SK-N-SH (cell line): ENCODE measurements at regions not wholly inside any gene's neighbourhood (a gene's known extent, or its start where the extent isn't known, plus 50 kb on each side); places are given as distances from the start of the nearest gene placed in this dataset.

Experiments used
- CTCF ChIA-PET: fragments of 300-600, 350-600 bp; formaldehyde crosslinking; extraction: SDS; loops from one replicate; lab custom pipeline; 2021; lab: Yijun Ruan, JAX
- POLR2A ChIA-PET: fragments of 350-600 bp; sonication (Branson Sonifier 250); formaldehyde crosslinking; extraction: SDS; loops from one replicate; lab custom pipeline; 2020; ENCODE audit warnings: antibody characterized with exemption, inconsistent platforms; lab: Yijun Ruan, JAX
- DNase-seq: peaks from one replicate; pipeline ENCODE4 v3.0.0; 2012
- H2AFZ ChIP-seq: fragments of 200-600 bp; sonication (generic); 2 replicates; pipeline ENCODE4 v1.8.1; 2016; ENCODE audit warnings: antibody characterized with exemption, mild to moderate bottlenecking, low read depth
- H3F3A ChIP-seq: fragments of 200-600 bp; sonication (generic); replicated peaks from 2 replicates; pipeline ENCODE3; 2016; ENCODE audit warnings: antibody characterized with exemption, mild to moderate bottlenecking; ENCODE audit not compliant: insufficient read depth
- H3K27ac ChIP-seq, 2 experiments: fragments of 200-500 bp in 1 of 2; fragments of 200-600 bp in 1 of 2; sonication (Bioruptor generic) in 1 of 2; sonication (generic), shearing (Covaris generic) in 1 of 2; 2 replicates each; pipeline versions ENCODE4 v1.5.1 to v1.6.1; 2014 to 2016; ENCODE audit warnings: low read depth in 2 of 2, inconsistent platforms in 1 of 2, low read length in 1 of 2, mild to moderate bottlenecking in 1 of 2, mixed read lengths in 1 of 2
- H3K27me3 ChIP-seq: fragments of 200-600 bp; sonication (generic), shearing (Covaris generic); 2 replicates; pipeline ENCODE4 v1.6.1; 2016; ENCODE audit warnings: mixed run types; ENCODE audit not compliant: insufficient read depth
- H3K36me3 ChIP-seq, 2 experiments: fragments of 200-500 bp in 1 of 2; fragments of 200-600 bp in 1 of 2; sonication (Bioruptor generic) in 1 of 2; sonication (generic) in 1 of 2; replicated peaks in 1 of 2; 2 replicates each; pipeline versions ENCODE3 to v1.5.1; 2014 to 2016; ENCODE audit warnings: low read length in 1 of 2, mild to moderate bottlenecking in 1 of 2; ENCODE audit not compliant: insufficient read depth in 2 of 2, control insufficient read depth in 1 of 2
- H3K4me1 ChIP-seq, 2 experiments: fragments of 200-500 bp in 1 of 2; fragments of 200-600 bp in 1 of 2; sonication (Bioruptor generic) in 1 of 2; sonication (generic), shearing (Covaris generic) in 1 of 2; 2 replicates each; pipeline versions ENCODE4 v1.5.1 to v1.6.1; 2014 to 2016; ENCODE audit warnings: low read depth in 1 of 2, low read length in 1 of 2, mixed run types in 1 of 2; ENCODE audit not compliant: insufficient read depth in 2 of 2, control insufficient read depth in 1 of 2
- H3K4me2 ChIP-seq: fragments of 200-600 bp; sonication (generic), shearing (Covaris generic); 2 replicates; pipeline ENCODE4 v1.6.1; 2017; ENCODE audit warnings: mixed run types
- H3K4me3 ChIP-seq, 2 experiments: fragments of 200-500 bp in 1 of 2; fragments of 200-600 bp in 1 of 2; sonication (Bioruptor generic) in 1 of 2; sonication (generic), shearing (Covaris generic) in 1 of 2; 2 replicates each; pipeline versions ENCODE4 v1.5.1 to v1.8.1; 2014 to 2016; ENCODE audit warnings: low read depth in 2 of 2, inconsistent platforms in 1 of 2, low read length in 1 of 2, mild to moderate bottlenecking in 1 of 2, mixed read lengths in 1 of 2, moderate library complexity in 1 of 2
- H3K79me2 ChIP-seq: fragments of 200-600 bp; sonication (generic); 2 replicates; pipeline ENCODE4 v1.8.1; 2017; ENCODE audit warnings: mild to moderate bottlenecking; ENCODE audit not compliant: insufficient read depth
- H3K9ac ChIP-seq: fragments of 200-600 bp; sonication (generic); 2 replicates; pipeline ENCODE4 v1.6.1; 2017; ENCODE audit warnings: mixed run types
- H3K9me2 ChIP-seq: fragments of 200-600 bp; sonication (generic); 2 replicates; pipeline ENCODE4 v1.6.1; 2017; ENCODE audit warnings: mixed run types
- H3K9me3 ChIP-seq: fragments of 200-600 bp; sonication (generic); 2 replicates; pipeline ENCODE4 v1.6.1; 2017; ENCODE audit warnings: mixed run types, mild to moderate bottlenecking, moderate library complexity
- H4K20me1 ChIP-seq: fragments of 200-600 bp; sonication (generic); 2 replicates; pipeline ENCODE4 v1.6.1; 2017; ENCODE audit warnings: mild to moderate bottlenecking, mixed run types; ENCODE audit not compliant: insufficient read depth
- CHD2 ChIP-seq: fragments of 150-350 bp; IDR thresholded peaks from 2 replicates; pipeline ENCODE4 v1.6.1; 2018; ENCODE audit warnings: low read length; ENCODE audit not compliant: partially characterized antibody
- EZH2phosphoT487 ChIP-seq: fragments of 200-600 bp; sonication (generic); IDR thresholded peaks from 2 replicates; pipeline ENCODE4 v1.6.1; 2017; ENCODE audit warnings: low read depth, mixed run types, mild to moderate bottlenecking, antibody characterized with exemption, moderate library complexity, borderline replicate concordance
- FOXM1 ChIP-seq: IDR thresholded peaks from 2 replicates; pipeline ENCODE4 v1.4.0; 2012; ENCODE audit warnings: low read depth, mild to moderate bottlenecking
- GABPA ChIP-seq: IDR thresholded peaks from 2 replicates; pipeline ENCODE4 v1.4.0; 2012; ENCODE audit warnings: low read depth, mild to moderate bottlenecking
- GATA2 ChIP-seq: sonication (generic); formaldehyde crosslinking; IDR thresholded peaks from 2 replicates; pipeline ENCODE4 v1.5.0; 2020; ENCODE audit warnings: mild to moderate bottlenecking, missing genetic modification reagents
- IRF3 ChIP-seq: fragments of 150-350 bp; IDR thresholded peaks from 2 replicates; pipeline ENCODE4 v1.6.1; 2016; ENCODE audit warnings: mild to moderate bottlenecking, low read depth, low read length
- NFIC ChIP-seq: IDR thresholded peaks from 2 replicates; pipeline ENCODE4 v1.4.0; 2012; ENCODE audit warnings: borderline replicate concordance
- NRF1 ChIP-seq: IDR thresholded peaks from 2 replicates; pipeline ENCODE4 v1.6.1; 2012; ENCODE audit warnings: low read depth, mild to moderate bottlenecking, low read length
- RAD21 ChIP-seq: IDR thresholded peaks from 2 replicates; pipeline ENCODE4 v1.6.1; 2012; ENCODE audit warnings: mild to moderate bottlenecking, low read length
- RCOR1 ChIP-seq: fragments of 150-350 bp; IDR thresholded peaks from 2 replicates; pipeline ENCODE4 v1.6.1; 2017; ENCODE audit warnings: antibody characterized with exemption, low read length
- RFX5 ChIP-seq: IDR thresholded peaks from 2 replicates; pipeline ENCODE4 v1.6.1; 2012; ENCODE audit warnings: mild to moderate bottlenecking, improper control_type of control experiment, low read length
- SMC3 ChIP-seq: IDR thresholded peaks from 2 replicates; pipeline ENCODE4 v1.6.1; 2012; ENCODE audit warnings: low read depth, low read length, improper control_type of control experiment
- TAF1 ChIP-seq: IDR thresholded peaks from 2 replicates; pipeline ENCODE4 v1.6.1; 2012; ENCODE audit warnings: low read depth, mild to moderate bottlenecking, low read length, moderate library complexity, borderline replicate concordance
- TEAD4 ChIP-seq: IDR thresholded peaks from 2 replicates; pipeline ENCODE4 v1.4.0; 2012; ENCODE audit warnings: mild to moderate bottlenecking, borderline replicate concordance; ENCODE audit not compliant: insufficient read depth
- YY1 ChIP-seq: IDR thresholded peaks from 2 replicates; pipeline ENCODE4 v1.4.0; 2012; ENCODE audit warnings: low read depth, mild to moderate bottlenecking
- WGBS: methylation state at CpG from one replicate; pipeline ENCODE4 v1.1.6; 2017; ENCODE audit warnings: low lambda C conversion rate; 5-methylcytosine and 5-hydroxymethylcytosine counted together
- TF ChIP-seq, protein P1 (sequence below): IDR thresholded peaks from 2 replicates; pipeline ENCODE4 v1.4.0; 2012; ENCODE audit warnings: low read depth
- TF ChIP-seq, protein P2 (sequence below): fragments of 200-600 bp; sonication (generic); IDR thresholded peaks from 2 replicates; pipeline ENCODE4 v1.6.1; 2017; ENCODE audit warnings: antibody characterized with exemption, mild to moderate bottlenecking, moderate library complexity
- TF ChIP-seq, protein P3 (sequence below): fragments of 150-350 bp; IDR thresholded peaks from 2 replicates; pipeline ENCODE4 v1.6.1; 2017; ENCODE audit warnings: antibody characterized with exemption, low read length, low read depth, borderline replicate concordance

- POLR2A ChIA-PET = no interaction called here
- WGBS = 75% methylated on average over 5 of the region's 5 CpGs
These were observed 1342.4 kb downstream of the EFNB2 start for GRCh38 chr13:105193026-105193425.

GRCh38 chr13:105184201-105184600, 1351.3 kb downstream of the EFNB2 start:
- Histone ChIP-seq H3K27ac (no peak overlapping the region), H3K4me1 (no peaks in the 10 kb centered on the region), H4K20me1 (no peaks in the 10 kb centered on the region), H3K4me3 (no peak overlapping the region), H3K36me3 (no peaks in the 10 kb centered on the region), H3K4me2 (no peak overlapping the region), H3K79me2 (no peaks in the 10 kb centered on the region), H3F3A (no peaks in the 10 kb centered on the region), H3K9ac (no peak overlapping the region), H3K27me3 (no peaks in the 10 kb centered on the region), H3K9me3 (no peaks in the 10 kb centered on the region), H2AFZ (no peak overlapping the region), H3K9me2 (no peaks in the 10 kb centered on the region)
- 75% methylated on average over 3 of the region's 3 CpGs for WGBS
- ChIA-PET POLR2A (no interaction called here), CTCF (no interaction called here)
- no peak for DNase-seq
- TF ChIP-seq YY1 = no peak
- TF ChIP-seq NRF1 = no peak
- TF ChIP-seq IRF3 = no peak
- TF ChIP-seq EZH2phosphoT487 = no peak
- no peak for TF ChIP-seq TEAD4

More at GRCh38 chr13:105193026-105193425, 1342.4 kb downstream of the EFNB2 start:
- Histone ChIP-seq H3K4me1 (no peaks in the 10 kb centered on the region), H3F3A (no peaks in the 10 kb centered on the region), H3K27ac (no peak overlapping the region), H3K9me2 (no peaks in the 10 kb centered on the region), H2AFZ (no peak overlapping the region), H3K4me3 (no peak overlapping the region), H3K36me3 (no peaks in the 10 kb centered on the region), H3K9me3 (no peaks in the 10 kb centered on the region), H3K79me2 (no peaks in the 10 kb centered on the region), H3K27me3 (no peaks in the 10 kb centered on the region), H4K20me1 (no peaks in the 10 kb centered on the region), H3K9ac (no peak overlapping the region), H3K4me2 (no peak overlapping the region)
- DNase-seq = no peak
- TF ChIP-seq GABPA = no peak
- no peak for TF ChIP-seq RAD21
- no peak for TF ChIP-seq SMC3
- TF ChIP-seq NFIC = no peak
- TF ChIP-seq RFX5 = no peak
- TF ChIP-seq RCOR1 = no peak
- no peak for TF ChIP-seq TAF1
- CTCF ChIA-PET = interaction anchor here (1.0 kb wide), 1 partner anchor 9 kb away, joined by 3 read pairs; no protein-coding TSS in a partner anchor

- H4K20me1 ChIP-seq = no peaks in the 10 kb centered on the region
- H3K4me1 ChIP-seq = no peaks in the 10 kb centered on the region
- H3K9me3 ChIP-seq = no peaks in the 10 kb centered on the region
- WGBS = 53% methylated on average over 3 of the region's 3 CpGs
- H3K9me2 ChIP-seq = no peaks in the 10 kb centered on the region
- no peaks in the 10 kb centered on the region for H3K27me3 ChIP-seq
- H3F3A ChIP-seq = no peaks in the 10 kb centered on the region
- TF ChIP-seq FOXM1 (no peak), TAF1 (no peak), NRF1 (no peak), CHD2 (no peak), GATA2 (CRISPR knock-in tag) (no peak), GABPA (no peak), RCOR1 (no peak)
- TF ChIP-seq, protein P1, sequence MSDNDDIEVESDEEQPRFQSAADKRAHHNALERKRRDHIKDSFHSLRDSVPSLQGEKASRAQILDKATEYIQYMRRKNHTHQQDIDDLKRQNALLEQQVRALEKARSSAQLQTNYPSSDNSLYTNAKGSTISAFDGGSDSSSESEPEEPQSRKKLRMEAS = no peak
- TF ChIP-seq, protein P2, sequence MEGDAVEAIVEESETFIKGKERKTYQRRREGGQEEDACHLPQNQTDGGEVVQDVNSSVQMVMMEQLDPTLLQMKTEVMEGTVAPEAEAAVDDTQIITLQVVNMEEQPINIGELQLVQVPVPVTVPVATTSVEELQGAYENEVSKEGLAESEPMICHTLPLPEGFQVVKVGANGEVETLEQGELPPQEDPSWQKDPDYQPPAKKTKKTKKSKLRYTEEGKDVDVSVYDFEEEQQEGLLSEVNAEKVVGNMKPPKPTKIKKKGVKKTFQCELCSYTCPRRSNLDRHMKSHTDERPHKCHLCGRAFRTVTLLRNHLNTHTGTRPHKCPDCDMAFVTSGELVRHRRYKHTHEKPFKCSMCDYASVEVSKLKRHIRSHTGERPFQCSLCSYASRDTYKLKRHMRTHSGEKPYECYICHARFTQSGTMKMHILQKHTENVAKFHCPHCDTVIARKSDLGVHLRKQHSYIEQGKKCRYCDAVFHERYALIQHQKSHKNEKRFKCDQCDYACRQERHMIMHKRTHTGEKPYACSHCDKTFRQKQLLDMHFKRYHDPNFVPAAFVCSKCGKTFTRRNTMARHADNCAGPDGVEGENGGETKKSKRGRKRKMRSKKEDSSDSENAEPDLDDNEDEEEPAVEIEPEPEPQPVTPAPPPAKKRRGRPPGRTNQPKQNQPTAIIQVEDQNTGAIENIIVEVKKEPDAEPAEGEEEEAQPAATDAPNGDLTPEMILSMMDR = no peak
- TF ChIP-seq, protein P3, sequence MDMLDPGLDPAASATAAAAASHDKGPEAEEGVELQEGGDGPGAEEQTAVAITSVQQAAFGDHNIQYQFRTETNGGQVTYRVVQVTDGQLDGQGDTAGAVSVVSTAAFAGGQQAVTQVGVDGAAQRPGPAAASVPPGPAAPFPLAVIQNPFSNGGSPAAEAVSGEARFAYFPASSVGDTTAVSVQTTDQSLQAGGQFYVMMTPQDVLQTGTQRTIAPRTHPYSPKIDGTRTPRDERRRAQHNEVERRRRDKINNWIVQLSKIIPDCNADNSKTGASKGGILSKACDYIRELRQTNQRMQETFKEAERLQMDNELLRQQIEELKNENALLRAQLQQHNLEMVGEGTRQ = no peak
- TF ChIP-seq, all 33 proteins: peak for 0
- no peak overlapping the region for H3K4me2 ChIP-seq
- no peak overlapping the region for H2AFZ ChIP-seq
- ChIA-PET POLR2A (no interaction called here), CTCF (no interaction called here)
- no peaks in the 10 kb centered on the region for H3K36me3 ChIP-seq
- H3K4me3 ChIP-seq = no peak overlapping the region
- no peak overlapping the region for H3K27ac ChIP-seq
- H3K9ac ChIP-seq = no peak overlapping the region
- no peaks in the 10 kb centered on the region for H3K79me2 ChIP-seq
- DNase-seq = no peak
These were observed 1358.1 kb downstream of the EFNB2 start for GRCh38 chr13:105177265-105177900.
